Loucy (cell line): ENCODE measurements at regions not wholly inside any gene's neighbourhood (a gene's known extent, or its start where the extent isn't known, plus 50 kb on each side); places are given as distances from the start of the nearest gene placed in this dataset.

Experiments used
- EZH2phosphoT487 ChIP-seq: fragments of 200-600 bp; IDR thresholded peaks from 2 replicates; pipeline ENCODE4 v1.6.1; 2018; ENCODE audit warnings: antibody characterized with exemption, mild to moderate bottlenecking, moderate library complexity, borderline replicate concordance
- TF ChIP-seq, protein P1 (sequence below): fragments of 200-600 bp; sonication (generic); conservative IDR thresholded peaks from 2 replicates; pipeline ENCODE4 v1.5.1; 2014; ENCODE audit warnings: mild to moderate bottlenecking, antibody characterized with exemption, low read length

DNA sequence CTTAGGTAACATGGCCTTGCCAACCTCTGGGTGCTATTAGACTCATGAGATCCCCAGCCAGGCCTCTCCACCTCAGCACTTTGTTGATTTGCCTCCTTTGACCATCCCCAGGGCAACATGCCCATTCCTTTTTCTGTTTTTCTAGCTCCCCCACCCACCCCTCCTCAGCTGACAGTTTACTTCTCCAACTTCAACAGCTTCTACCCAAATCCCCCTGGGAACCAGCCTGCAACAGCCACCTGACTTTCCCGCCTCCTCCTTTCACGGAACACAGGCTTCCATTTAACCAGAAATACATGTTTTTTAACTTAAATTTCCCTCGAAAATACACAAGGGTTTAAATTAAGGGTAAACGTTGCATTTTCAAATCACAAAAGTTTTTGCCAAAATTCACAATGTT is 117.3 kb downstream of the DLEU7 start:
- TF ChIP-seq, protein P1, sequence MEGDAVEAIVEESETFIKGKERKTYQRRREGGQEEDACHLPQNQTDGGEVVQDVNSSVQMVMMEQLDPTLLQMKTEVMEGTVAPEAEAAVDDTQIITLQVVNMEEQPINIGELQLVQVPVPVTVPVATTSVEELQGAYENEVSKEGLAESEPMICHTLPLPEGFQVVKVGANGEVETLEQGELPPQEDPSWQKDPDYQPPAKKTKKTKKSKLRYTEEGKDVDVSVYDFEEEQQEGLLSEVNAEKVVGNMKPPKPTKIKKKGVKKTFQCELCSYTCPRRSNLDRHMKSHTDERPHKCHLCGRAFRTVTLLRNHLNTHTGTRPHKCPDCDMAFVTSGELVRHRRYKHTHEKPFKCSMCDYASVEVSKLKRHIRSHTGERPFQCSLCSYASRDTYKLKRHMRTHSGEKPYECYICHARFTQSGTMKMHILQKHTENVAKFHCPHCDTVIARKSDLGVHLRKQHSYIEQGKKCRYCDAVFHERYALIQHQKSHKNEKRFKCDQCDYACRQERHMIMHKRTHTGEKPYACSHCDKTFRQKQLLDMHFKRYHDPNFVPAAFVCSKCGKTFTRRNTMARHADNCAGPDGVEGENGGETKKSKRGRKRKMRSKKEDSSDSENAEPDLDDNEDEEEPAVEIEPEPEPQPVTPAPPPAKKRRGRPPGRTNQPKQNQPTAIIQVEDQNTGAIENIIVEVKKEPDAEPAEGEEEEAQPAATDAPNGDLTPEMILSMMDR: no peak
- no peak for TF ChIP-seq EZH2phosphoT487
